GM23338 (cell line): ENCODE measurements at regions not wholly inside any gene's neighbourhood (a gene's known extent, or its start where the extent isn't known, plus 50 kb on each side); places are given as distances from the start of the nearest gene placed in this dataset.

Experiments used
- ATAC-seq: fragments of 200-7000 bp; cut with Tn5 transposase; 3 replicates; pipeline ENCODE4 v1.9.1; 2020
- DNase-seq: peaks from one replicate; pipeline ENCODE4 v3.0.0-alpha.2; 2015; ENCODE audit warnings: low spot score
- H2AFZ ChIP-seq: fragments of 200-600 bp; sonication (generic); 2 replicates; pipeline ENCODE4 v1.8.0; 2016; ENCODE audit warnings: antibody characterized with exemption, mild to moderate bottlenecking, moderate library complexity
- H3F3A ChIP-seq: fragments of 200-600 bp; sonication (generic); replicated peaks from 2 replicates; pipeline ENCODE4 v1.8.0; 2017; ENCODE audit warnings: antibody characterized with exemption, mixed run types, low read depth
- H3K27ac ChIP-seq: fragments of 200-600 bp; sonication (generic); 2 replicates; pipeline ENCODE4 v1.6.1; 2016; ENCODE audit warnings: low read depth
- H3K27me3 ChIP-seq: fragments of 200-600 bp; sonication (generic); 2 replicates; pipeline ENCODE4 v1.8.0; 2016; ENCODE audit warnings: mild to moderate bottlenecking, mixed run types, moderate library complexity; ENCODE audit not compliant: insufficient read depth
- H3K36me3 ChIP-seq: fragments of 200-600 bp; sonication (generic); 2 replicates; pipeline ENCODE4 v1.8.0; 2016; ENCODE audit warnings: mild to moderate bottlenecking; ENCODE audit not compliant: insufficient read depth
- H3K4me1 ChIP-seq: fragments of 200-600 bp; sonication (generic); 2 replicates; pipeline ENCODE4 v1.8.0; 2016; ENCODE audit warnings: mild to moderate bottlenecking, moderate library complexity; ENCODE audit not compliant: insufficient read depth
- H3K4me2 ChIP-seq: fragments of 200-600 bp; sonication (generic); 2 replicates; pipeline ENCODE4 v1.7.1; 2017; ENCODE audit warnings: mixed run types
- H3K4me3 ChIP-seq: fragments of 200-600 bp; sonication (generic); 2 replicates; pipeline ENCODE4 v1.6.1; 2016; ENCODE audit warnings: mixed run types
- H3K79me2 ChIP-seq: fragments of 200-600 bp; sonication (generic); replicated peaks from 2 replicates; pipeline ENCODE4 v1.8.0; 2017; ENCODE audit warnings: mild to moderate bottlenecking; ENCODE audit not compliant: insufficient read depth
- H3K9me2 ChIP-seq: fragments of 200-600 bp; sonication (generic); 2 replicates; pipeline ENCODE4 v1.8.0; 2017; ENCODE audit not compliant: insufficient read depth
- H4K20me1 ChIP-seq: fragments of 200-600 bp; sonication (generic); replicated peaks from 2 replicates; pipeline ENCODE4 v1.8.0; 2017; ENCODE audit warnings: mild to moderate bottlenecking; ENCODE audit not compliant: insufficient read depth
- H3K27ac Mint-ChIP-seq: 2 replicates; pipeline ENCODE4 v1.8.0; 2020; ENCODE audit warnings: inconsistent platforms, mild to moderate bottlenecking, moderate library complexity, mixed read lengths
- H3K27me3 Mint-ChIP-seq: 3 replicates; pipeline ENCODE4 v1.8.0; 2022; ENCODE audit warnings: low read depth, mild to moderate bottlenecking, moderate library complexity, mixed read lengths, inconsistent platforms; ENCODE audit not compliant: insufficient read depth, poor library complexity
- H3K36me3 Mint-ChIP-seq: 3 replicates; pipeline ENCODE4 v1.8.0; 2021; ENCODE audit warnings: low read depth, mild to moderate bottlenecking, inconsistent platforms, moderate library complexity, mixed read lengths
- H3K4me1 Mint-ChIP-seq: 3 replicates; pipeline ENCODE4 v1.8.0; 2020; ENCODE audit warnings: mild to moderate bottlenecking, inconsistent platforms, mixed read lengths
- H3K4me3 Mint-ChIP-seq: 3 replicates; pipeline ENCODE4 v1.8.0; 2021; ENCODE audit warnings: moderate library complexity, mild to moderate bottlenecking, inconsistent platforms, mixed read lengths
- H3K9me3 Mint-ChIP-seq: 3 replicates; pipeline ENCODE4 v1.8.0; 2020; ENCODE audit warnings: moderate library complexity, mild to moderate bottlenecking, inconsistent platforms, mixed read lengths
- CREB1 ChIP-seq: fragments of 250-450 bp; sonication (Bioruptor Pico); IDR thresholded peaks from 2 replicates; pipeline ENCODE4 v1.5.0; 2020; ENCODE audit warnings: low read depth, mild to moderate bottlenecking, moderate library complexity
- CTCF ChIP-seq, 2 experiments: fragments of 200-600 bp in 1 of 2; sonication (generic) in 1 of 2; conservative IDR thresholded peaks; 2 replicates each; pipeline versions ENCODE4 v1.5.1 to v1.6.1; 2016 to 2017; ENCODE audit warnings: antibody characterized with exemption in 2 of 2, low read depth in 2 of 2, mild to moderate bottlenecking in 2 of 2, moderate library complexity in 1 of 2
- EZH2 ChIP-seq: fragments of 200-600 bp; sonication (generic); IDR thresholded peaks from one replicate; pipeline ENCODE4 v1.8.0; 2017; ENCODE audit warnings: antibody characterized with exemption, mild to moderate bottlenecking, low read depth; ENCODE audit not compliant: unreplicated experiment
- EZH2phosphoT487 ChIP-seq: fragments of 200-600 bp; sonication (generic); IDR thresholded peaks from one replicate; pipeline ENCODE4 v1.8.1; 2018; ENCODE audit warnings: antibody characterized with exemption; ENCODE audit not compliant: unreplicated experiment
- JUNB ChIP-seq: IDR thresholded peaks from one replicate; pipeline ENCODE4 v1.6.1; 2016; ENCODE audit warnings: antibody characterized with exemption; ENCODE audit not compliant: unreplicated experiment
- NANOG ChIP-seq: IDR thresholded peaks from 2 replicates; pipeline ENCODE4 v1.6.1; 2016; ENCODE audit warnings: antibody characterized with exemption, borderline replicate concordance
- POLR2AphosphoS5 ChIP-seq: IDR thresholded peaks from 2 replicates; pipeline ENCODE4 v1.6.1; 2016; ENCODE audit warnings: antibody characterized with exemption, low read depth
- STAT1 ChIP-seq: IDR thresholded peaks from one replicate; pipeline ENCODE4 v1.6.1; 2016; ENCODE audit warnings: antibody characterized with exemption; ENCODE audit not compliant: unreplicated experiment
- ZNF114 ChIP-seq: fragments of 250-450 bp; sonication (Bioruptor Pico); IDR thresholded peaks from 2 replicates; pipeline ENCODE4 v1.5.0; 2020; ENCODE audit warnings: mild to moderate bottlenecking, moderate library complexity
- ZNF331 ChIP-seq: fragments of 250-450 bp; sonication (Bioruptor Pico); IDR thresholded peaks from 2 replicates; pipeline ENCODE4 v1.5.0; 2020; ENCODE audit warnings: low read depth, mild to moderate bottlenecking, moderate library complexity
- ZNF462 ChIP-seq: fragments of 250-450 bp; sonication (Bioruptor Pico); IDR thresholded peaks from 2 replicates; pipeline ENCODE4 v1.5.0; 2020; ENCODE audit warnings: mild to moderate bottlenecking, moderate library complexity

GRCh38 chr17:77577491-77577890 is 381.0 kb upstream of the TNRC6C start (continued):
- no peak for TF ChIP-seq CTCF (conservative IDR thresholded peaks at IDR 0.05; ENCODE audit: low read depth in 2 of 2)
- no peak for TF ChIP-seq POLR2AphosphoS5
- no peak for TF ChIP-seq EZH2
- no peak for TF ChIP-seq CREB1 (CRISPR knock-in tag)
- TF ChIP-seq STAT1, result no peak
- no peak for TF ChIP-seq NANOG
- TF ChIP-seq ZNF114, result no peak

- no peaks in the 10 kb centered on the region for H3K36me3 ChIP-seq
- no peaks in the 10 kb centered on the region for H3F3A ChIP-seq
- H3K4me1 ChIP-seq, result no peaks in the 10 kb centered on the region
- H3K4me1 Mint-ChIP-seq, result no peaks in the 10 kb centered on the region
- no peak overlapping the region for H2AFZ ChIP-seq
- H3K36me3 Mint-ChIP-seq, result no peaks in the 10 kb centered on the region
- no peaks in the 10 kb centered on the region for H3K9me2 ChIP-seq
- no peak overlapping the region for H3K4me3 ChIP-seq
- no peak for TF ChIP-seq JUNB
- TF ChIP-seq EZH2phosphoT487, result no peak
- no peak for TF ChIP-seq ZNF331
- TF ChIP-seq POLR2AphosphoS5, result no peak
- no peak overlapping the region for H3K4me3 Mint-ChIP-seq
- H3K27me3 ChIP-seq, result no peaks in the 10 kb centered on the region
- no peak overlapping the region for H3K27ac Mint-ChIP-seq
- no peaks in the 10 kb centered on the region for H3K79me2 ChIP-seq
- no peak for ATAC-seq
- H3K9me3 Mint-ChIP-seq, result peaks cover 6% of the 10 kb centered on the region; the same call in 1 of the 3 replicates
- peaks cover 2% of the 10 kb centered on the region for H3K27me3 Mint-ChIP-seq
- H3K27ac ChIP-seq, result no peak overlapping the region
- DNase-seq, result no peak
- no peaks in the 10 kb centered on the region for H4K20me1 ChIP-seq
- H3K4me2 ChIP-seq, result no peak overlapping the region
Observed at GRCh38 chr17:77579131-77579530, 379.4 kb upstream of the TNRC6C start.

- Mint-ChIP-seq H3K36me3 (no peaks in the 10 kb centered on the region), H3K27ac (no peak overlapping the region), H3K4me3 (no peak overlapping the region), H3K4me1 (no peaks in the 10 kb centered on the region), H3K9me3 (peaks cover 6% of the 10 kb centered on the region; the same call in 1 of the 3 replicates), H3K27me3 (peaks cover 2% of the 10 kb centered on the region)
- Histone ChIP-seq H3K4me2 (no peak overlapping the region), H3K79me2 (no peaks in the 10 kb centered on the region), H3K9me2 (no peaks in the 10 kb centered on the region), H3F3A (no peaks in the 10 kb centered on the region), H3K27ac (no peak overlapping the region), H3K27me3 (no peaks in the 10 kb centered on the region), H2AFZ (no peak overlapping the region), H3K36me3 (no peaks in the 10 kb centered on the region), H4K20me1 (no peaks in the 10 kb centered on the region), H3K4me3 (no peak overlapping the region), H3K4me1 (no peaks in the 10 kb centered on the region)
- no peak for DNase-seq
- ATAC-seq, result no peak
- TF ChIP-seq ZNF331 (no peak), NANOG (no peak), POLR2AphosphoS5 (no peak), STAT1 (no peak), EZH2 (no peak), EZH2phosphoT487 (no peak), CREB1 (CRISPR knock-in tag) (no peak), ZNF462 (no peak)
Observed at GRCh38 chr17:77579682-77580081, 378.8 kb upstream of the TNRC6C start.
